GM21447 (cell line): ENCODE measurements at regions not wholly inside any gene's neighbourhood (a gene's known extent, or its start where the extent isn't known, plus 50 kb on each side); places are given as distances from the start of the nearest gene placed in this dataset.

Experiments used
- ATAC-seq: cut with Tn5 transposase; IDR thresholded peaks from one replicate; pipeline ENCODE4 v1.9.1; 2021; ENCODE audit not compliant: unreplicated experiment

DNA sequence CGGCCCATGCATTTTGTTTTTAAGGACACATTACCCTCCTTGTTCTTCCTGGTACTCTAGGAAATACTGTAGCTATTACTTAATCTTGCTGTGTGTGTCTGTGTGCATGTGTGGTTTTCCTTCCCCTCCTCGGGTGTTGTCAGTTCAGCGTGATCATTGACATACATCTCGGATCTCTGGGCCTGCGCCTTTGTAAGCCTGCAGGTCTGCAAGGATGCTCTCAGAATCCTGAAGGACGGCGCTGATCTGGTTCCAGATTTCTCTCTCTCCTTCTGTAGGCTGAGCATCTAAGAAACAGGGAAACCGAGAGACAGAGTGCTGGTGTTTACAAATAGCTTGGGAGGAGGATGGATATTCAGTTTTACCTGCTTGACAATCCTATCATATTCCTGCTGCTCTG is 100.2 kb downstream of the CYRIA start:
- ATAC-seq: no peak

DNA sequence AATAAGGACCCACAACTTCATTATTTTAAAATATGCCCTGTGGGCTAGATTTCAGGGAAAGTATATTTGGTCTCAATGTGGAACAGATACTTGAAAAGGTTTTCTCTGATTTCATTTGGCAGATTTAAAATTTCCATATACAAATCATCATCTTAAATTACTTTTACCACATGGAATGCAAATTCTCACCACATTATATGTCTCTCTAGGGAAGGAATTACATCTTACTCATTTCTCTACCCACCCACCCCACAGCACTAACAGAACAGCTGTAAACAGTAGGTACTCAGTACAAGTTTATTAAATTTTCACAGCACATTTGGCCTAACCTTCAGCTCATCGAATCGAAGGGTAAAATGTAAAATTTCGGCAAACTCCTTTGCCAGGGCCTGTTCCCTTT is 104.0 kb downstream of the CYRIA start:
- no peak for ATAC-seq

DNA sequence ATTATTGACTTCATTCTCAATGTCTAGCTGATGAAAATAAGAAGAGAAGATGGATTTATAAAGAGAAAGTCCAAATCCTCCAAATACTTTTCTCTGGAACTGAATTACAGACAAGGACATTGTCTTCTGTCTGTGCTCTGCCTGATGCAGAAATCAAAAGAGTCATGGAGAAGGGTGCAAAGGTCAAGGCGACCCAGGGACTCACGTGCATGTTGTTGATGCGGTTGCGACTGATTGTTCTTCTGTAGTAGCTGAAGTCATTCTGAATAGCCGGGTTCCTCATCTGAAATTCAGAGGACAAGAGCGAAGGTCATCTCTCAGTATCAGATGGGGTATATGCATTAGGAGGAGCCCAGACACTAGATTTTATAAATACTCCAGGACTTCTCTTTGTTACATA is 104.4 kb downstream of the CYRIA start:
- ATAC-seq: no peak

DNA sequence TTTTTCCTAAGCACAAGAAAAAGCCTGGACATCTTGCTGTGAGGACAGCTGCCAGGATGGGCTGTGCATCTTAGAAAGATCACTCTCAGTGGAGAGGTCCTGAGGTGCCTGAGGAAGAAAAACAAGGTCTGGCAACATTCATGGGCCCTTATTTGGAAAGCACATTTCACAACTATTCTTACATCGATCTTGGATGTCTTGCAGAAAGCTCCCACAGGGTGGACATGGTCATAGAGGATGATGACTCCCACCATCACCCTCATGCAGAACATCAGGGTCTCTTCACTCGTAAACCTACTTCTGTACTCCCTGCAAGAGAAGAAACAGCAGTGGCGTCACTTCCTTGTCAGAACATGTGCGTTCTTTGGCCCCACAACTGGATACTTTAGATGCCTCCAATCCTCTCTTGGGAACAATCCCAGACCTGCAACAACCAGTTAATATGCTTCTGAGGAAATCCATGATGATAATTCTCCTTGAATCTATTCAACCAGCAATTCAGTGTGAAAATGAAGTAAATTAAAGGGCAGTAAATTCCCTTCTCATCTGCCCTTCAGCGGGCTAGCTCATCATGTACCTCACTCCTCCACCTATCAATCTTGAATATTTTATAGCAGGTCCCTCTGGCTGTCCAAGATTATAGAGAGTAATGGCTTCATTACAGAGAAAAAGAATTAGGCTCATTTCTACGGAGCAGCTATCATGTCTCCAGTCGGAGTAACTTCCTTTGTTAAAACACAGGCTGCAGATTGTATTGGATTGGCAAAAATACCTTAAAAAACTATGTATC is 106.2 kb downstream of the CYRIA start:
- no peak for ATAC-seq

DNA sequence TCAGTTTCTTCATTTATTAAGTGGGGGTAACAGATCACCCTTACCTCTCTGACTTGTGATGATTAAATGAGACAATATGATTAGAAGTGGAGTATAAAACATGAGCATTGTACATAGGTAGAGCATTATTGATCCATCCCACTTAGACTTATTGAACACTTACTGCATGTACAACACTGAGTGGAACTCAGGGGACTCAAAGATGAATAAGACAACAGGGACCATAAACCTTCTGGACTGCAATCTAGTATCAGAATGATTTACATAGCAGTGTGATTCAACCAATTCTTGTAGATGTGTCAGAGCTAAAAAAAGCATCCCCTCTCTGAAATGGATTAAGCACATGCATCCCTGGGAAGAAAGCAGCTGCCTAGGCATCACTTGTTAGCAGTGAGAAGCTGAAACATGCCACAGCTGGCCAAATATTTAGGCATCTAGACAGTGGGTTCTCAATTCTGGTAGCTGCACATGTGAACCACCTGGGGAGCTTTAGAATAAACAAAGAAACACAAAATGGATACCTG is 111.5 kb downstream of the CYRIA start:
- ATAC-seq: no peak

DNA sequence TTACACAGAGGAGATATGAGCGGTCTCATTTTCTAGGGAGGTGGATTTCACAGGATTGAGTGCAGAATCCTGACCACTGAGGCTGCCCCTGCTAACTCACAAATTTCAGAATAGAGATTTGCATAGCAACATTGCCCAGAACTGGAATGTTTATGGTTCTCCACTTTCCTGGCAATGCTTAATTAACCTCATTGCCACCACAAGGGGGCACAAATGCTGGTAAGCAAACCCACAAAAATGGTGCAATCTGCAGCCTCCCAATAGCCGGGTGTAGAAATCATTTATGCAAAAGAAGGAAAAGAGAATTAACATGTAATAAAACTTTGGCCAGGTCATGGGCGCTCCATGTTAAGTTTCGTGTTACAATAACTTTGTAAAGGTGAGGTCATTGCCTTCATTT is 112.4 kb downstream of the CYRIA start:
- no peak for ATAC-seq

DNA sequence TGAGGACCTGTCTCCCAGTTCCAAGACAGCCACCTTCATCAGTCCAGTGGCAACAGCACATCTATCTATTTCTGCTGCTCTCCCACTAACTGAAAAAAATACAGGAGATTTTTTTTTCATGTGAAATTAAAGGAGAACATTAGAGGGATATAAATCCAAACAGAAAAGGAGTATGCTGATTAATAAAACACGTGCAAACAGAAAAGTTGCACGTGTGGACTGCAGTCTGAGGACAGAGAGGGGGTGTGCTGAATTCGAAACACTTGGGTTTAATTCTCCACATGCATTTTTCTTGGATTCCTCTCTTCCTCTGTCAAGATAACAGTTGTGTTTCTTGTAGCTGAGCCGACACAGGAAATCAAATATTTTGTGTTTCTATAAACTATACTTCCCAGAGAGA is 113.4 kb downstream of the CYRIA start:
- ATAC-seq: no peak

DNA sequence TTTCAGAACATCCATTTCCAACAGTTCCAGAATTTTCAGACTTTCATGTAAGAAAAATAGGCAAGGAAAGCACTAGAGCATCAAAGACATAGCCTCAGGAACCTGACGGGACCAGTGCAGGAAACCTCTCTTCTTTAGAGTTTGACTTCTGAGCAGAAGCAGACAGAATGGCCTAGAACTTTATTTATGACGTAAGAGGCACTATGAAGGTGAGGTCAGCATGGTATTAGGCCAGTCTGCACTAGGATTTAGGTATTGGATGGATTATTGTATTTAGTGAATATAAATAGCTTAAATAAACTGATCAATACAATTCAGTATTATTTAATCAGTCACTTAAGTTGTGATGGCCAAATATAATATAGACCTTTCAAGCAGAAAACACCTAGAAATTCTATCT is 117.6 kb downstream of the CYRIA start:
- ATAC-seq: no peak

DNA sequence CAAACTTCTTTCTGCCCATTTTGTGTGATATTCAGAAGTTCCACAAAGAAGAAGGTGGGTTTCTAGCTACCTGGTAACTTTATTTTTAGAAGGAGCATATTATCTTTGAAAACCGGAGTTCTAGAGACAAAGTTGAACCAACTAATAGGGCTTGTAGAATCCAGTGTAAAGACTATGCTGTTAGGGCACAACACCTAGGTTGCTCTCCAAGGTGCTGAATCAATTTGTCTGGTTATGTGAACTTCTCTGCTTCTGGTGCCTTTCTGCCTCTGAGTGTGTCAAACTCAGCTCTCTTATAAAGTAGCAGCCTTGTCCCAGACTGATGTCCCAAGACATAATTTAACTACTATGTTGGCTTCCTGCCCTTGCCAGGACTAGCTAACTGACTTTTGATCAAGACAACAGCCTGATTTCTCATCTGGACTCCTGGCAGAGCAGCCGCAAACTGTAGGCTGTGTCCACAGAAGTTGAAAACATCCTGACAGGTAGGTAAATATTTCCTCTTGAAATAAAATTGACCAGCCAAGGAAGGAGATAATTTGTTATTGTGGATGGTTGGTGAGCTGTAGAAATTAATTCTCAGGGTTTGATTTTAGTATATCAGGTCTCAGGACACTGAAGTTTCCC is 119.4 kb downstream of the CYRIA start:
- no peak for ATAC-seq

DNA sequence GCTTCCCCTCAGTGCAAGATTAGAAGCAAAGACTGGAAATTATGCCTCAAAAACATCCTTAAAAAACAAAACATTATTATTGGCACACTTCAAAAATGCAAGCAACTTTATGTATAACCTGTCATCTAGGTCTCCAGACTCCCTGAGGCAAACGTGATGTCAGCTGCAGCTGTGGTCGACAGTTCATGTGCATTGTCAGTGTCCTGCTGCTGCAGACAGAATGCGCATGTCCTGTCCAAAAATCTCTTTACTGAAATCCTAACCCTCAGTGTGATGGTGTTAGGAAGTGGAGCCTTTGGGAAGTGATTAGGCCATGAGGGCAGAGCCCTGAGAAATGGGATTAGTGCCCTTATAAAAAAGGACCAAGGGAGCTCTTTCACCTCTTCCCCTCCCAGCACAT is 126.9 kb downstream of the CYRIA start:
- no peak for ATAC-seq

DNA sequence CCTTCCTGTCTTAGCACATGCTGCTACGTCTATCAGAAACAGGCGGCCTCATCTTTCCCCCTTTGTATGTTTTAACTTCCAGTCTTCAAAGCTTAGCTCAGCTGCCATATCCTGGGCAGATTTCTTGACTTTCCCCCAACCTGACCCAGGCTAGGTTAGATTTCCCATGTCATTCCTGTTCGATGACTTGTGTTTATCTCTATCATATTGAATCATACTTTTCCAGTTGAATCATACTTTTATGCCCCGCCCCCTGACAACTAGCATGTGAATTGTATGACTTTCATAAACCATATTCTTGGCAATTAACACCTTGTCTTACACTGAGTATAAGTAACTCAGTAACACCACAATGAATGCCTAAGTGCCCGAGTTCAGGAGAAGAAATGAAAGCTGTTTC is 128.3 kb downstream of the CYRIA start:
- no peak for ATAC-seq

DNA sequence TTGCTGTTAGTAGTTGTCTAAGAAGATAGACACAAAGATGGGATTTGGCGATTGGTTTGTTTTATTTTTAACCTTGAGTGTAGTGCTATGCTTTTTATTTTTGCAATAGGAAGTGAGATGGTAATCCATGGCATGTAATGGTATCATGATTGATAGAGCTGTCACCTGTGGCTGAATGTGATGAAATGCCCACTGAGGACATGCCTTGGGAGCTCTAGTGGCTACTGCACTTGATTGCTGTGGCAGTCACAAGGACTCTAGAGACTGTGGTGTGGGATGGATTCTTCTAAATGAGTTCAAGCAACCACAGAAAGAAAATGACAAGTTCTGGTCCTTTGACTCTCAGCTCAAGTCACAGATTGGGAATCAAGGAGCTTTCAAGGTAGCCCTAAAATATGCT is 139.4 kb downstream of the CYRIA start:
- ATAC-seq: no peak

DNA sequence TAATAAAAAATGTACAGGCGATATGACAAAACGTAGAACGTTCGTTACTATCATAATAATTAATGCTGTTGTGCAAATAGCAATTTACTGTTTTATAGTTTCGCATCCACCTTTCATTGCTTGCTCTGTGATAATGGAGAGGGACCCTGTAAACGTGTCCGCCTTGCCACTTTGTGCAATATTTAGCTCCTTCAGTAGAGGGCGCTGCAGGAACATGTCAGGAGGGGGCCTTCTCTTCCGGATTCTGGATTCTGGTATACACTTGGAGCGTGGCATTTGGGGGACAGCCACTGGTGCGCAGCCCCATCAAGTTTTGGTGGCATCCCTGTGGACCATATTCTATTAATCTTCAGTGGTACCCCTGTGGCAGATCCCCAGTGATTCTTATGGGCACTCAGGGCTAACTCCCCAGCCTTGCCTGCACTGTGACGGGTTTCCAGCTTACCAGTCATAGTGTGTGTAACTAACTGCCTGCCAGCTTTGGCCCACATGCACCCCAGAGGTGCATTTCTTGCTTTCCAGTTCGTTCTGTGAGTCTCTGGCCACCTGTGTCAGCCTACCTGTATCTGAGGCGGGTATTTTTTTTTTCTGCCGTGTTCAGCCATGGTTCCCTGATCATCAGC is 140.3 kb downstream of the CYRIA start:
- no peak for ATAC-seq

DNA sequence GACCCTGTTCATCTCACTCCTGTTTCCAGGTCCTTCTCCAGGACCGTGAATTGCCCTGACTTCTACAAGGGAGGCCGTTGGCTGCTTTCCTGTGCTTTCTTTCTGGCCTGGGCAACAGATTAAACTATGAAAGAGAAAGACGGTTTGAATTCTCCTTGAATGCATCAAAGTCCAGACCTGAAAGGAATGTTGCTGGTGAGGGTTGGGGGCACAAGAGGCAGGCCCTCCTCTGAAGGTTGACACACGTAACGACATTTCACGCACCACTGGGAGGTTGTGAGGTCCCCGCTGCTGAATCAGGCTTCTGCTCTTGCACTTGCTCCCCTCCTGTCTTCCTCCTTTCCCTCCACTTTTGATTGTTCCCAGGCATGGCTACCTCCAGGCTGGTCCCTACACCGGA is 141.9 kb downstream of the CYRIA start:
- no peak for ATAC-seq

DNA sequence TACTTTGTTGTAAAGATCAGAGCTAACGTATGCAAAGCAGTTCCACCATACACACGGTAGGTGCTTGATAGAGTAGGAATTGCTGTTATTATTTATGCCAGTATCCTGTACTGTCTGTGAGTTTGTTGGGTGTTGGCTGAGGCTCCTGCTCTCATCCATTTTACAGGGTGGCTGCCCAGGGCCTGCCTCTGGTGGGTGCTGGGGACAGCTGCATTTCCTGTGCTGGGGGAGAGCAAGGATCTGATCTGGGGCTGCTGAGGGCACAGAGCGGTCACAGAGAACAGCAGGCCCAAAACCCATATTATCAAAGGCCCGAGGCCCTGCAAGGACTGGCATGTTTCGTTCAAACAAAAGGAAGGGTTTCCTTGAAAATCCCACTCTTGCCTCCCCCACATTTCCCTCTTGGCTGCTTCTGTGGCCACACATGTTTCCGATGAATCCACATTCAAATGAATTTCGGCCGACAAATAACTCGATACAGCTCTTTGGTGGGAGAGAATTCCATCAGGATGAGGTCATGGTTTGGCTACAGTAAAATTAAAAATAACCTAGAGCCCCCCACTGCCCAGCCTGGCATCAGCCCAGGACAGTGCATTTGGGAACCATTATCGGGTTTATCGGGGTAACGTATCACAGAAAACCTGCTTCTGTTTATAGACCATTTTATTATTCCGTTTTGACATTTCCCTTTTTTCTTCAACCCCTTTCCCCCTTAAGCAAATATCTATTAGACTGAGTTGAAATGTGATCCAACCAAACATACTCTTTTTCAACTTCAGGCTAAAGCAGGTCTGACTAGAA is 143.4 kb downstream of the CYRIA start:
- no peak for ATAC-seq

DNA sequence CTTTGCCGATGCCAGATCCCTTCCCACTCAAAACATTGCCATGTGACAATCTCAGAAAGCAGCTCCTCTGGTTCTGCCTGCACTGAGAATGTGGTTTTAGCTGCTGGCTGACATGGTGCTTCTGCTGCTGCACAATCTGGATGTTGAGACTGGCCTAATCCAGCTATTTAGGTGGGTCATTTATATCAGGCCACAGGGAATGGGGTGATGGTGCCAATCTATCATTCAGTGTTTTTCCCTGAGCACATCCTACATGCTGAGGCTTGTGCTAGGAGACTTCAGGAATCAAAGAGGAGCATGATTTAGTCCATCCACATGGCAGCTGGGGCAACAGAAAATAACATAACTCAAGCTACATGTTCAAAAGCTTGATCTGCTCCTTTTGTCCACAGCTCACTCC is 144.7 kb downstream of the CYRIA start:
- no peak for ATAC-seq

DNA sequence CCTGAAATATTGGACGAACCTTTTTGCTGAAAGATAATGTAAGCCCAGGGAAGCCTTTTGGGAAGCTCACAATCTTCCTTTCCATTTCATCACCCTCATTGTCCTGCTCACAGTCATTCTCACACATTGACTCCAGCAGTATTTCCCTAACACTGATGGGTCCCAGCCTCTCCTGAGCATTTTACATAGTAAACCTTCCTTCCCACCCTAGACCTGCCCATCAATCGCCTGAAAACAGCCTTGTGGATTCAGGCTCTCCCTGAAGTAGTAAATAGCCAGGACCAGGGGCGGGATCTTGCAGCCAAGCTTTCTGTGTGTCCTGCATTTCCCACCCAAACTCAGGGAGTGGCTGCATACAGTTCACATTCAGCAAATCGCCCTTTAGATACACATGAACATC is 149.9 kb downstream of the CYRIA start:
- no peak for ATAC-seq

DNA sequence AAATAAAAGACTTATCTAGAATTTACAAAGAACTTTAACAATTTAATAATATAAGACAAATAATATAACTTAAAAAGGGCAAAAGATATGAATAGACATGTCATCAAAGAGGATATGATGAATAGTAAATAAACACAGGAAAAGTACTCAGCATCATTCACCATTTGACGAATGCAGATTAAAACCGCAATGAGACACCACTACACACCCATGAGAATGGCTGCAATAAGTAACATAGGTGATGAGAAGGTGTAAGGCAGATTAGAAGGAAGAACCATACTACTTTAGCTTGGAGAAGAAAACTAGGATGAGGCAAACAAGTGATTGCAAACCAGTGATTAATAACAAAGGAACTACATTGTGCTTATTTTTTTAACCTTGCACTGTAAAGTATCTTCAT is 152.0 kb downstream of the CYRIA start:
- no peak for ATAC-seq

DNA sequence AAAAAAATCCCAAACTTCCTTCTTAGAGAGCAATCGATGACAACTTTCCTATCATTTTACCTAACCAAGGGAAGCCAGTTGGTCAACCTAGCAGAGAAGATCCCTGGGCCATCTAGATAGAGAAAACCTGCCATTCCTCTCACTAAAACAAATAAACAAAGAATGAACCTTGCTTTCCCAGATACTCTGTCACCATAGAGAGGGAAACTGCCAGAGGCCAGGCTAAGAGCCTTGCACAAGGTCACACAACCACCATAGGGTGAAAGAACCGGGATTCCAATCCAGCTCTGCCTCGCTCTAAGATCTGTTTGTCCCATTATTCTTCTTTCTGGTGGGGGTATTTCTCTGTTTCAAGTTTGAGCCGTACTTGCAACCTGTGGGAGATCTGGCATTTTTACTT is 154.6 kb downstream of the CYRIA start:
- ATAC-seq: no peak

DNA sequence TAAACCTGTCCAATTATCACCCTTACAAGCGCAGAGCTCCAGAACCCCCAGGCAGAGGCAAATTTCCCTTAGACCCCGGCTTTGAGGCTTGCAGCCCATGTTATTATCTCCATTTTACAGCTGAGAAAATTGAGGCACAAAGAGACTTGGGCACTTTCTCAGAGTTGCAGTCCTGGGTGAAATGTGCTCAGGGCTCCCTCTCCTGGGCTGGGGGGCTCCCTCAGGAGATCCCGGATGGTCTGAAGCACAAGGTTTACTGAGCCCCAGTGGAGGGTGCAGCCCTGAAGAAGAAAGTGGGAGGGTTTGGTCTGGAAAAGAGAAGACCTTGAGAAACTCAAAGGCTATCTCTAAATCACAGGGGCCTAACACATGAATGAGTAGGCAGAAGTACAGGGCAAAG is 156.6 kb downstream of the CYRIA start:
- ATAC-seq: no peak

DNA sequence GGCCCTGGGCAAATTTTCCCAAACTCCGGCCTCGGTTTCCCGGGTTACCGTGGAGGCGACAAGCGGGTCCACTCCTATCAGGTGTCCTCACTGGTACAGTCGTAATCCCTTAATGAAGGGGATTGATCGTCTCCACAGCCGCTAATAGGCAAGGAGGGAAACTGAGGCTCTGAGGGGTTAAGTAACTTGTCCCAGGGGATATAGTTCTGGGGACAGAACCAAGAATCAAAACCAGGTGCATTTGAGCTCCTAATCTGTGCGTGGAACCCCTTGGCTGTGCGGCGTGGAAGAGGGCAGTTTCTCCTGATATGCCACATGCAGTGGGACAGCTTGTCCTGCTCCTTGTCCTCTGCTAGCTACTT is 157.2 kb downstream of the CYRIA start:
- ATAC-seq: no peak
